ENCODE measurements at regions not wholly inside any gene's neighbourhood (a gene's known extent, or its start where the extent isn't known, plus 50 kb on each side); places are given as distances from the start of the nearest gene placed in this dataset.

GRCh38 chr13:111038887-111039286 is 76.2 kb upstream of the ARHGEF7 start:
- no peak for DNase-seq (ENCODE audit: low spot score)

GRCh38 chr13:111037927-111038326 is 77.2 kb upstream of the ARHGEF7 start:
- no peak for DNase-seq (ENCODE audit: low spot score)

- DNase-seq (ENCODE audit: low spot score) = no peak
Observed at GRCh38 chr13:111036665-111037064, 78.4 kb upstream of the ARHGEF7 start.

GRCh38 chr13:111035861-111036260 is 79.2 kb upstream of the ARHGEF7 start:
- no peak for DNase-seq (ENCODE audit: low spot score)

- DNase-seq (ENCODE audit: low spot score) = peak; percentile 46
Observed at GRCh38 chr13:111034811-111035210, 80.3 kb upstream of the ARHGEF7 start.

- DNase-seq (ENCODE audit: low spot score) = no peak
Observed at GRCh38 chr13:111033172-111034130, 81.7 kb upstream of the ARHGEF7 start.

- peak; percentile 97 for DNase-seq (ENCODE audit: low spot score)
Observed at GRCh38 chr13:111031531-111031961, 83.6 kb upstream of the ARHGEF7 start.

- no peak for DNase-seq (ENCODE audit: low spot score)
Observed at GRCh38 chr13:111029957-111030609, 85.0 kb upstream of the ARHGEF7 start.

GRCh38 chr13:111027458-111028439 is 87.4 kb upstream of the ARHGEF7 start:
- DNase-seq (ENCODE audit: low spot score) = no peak

- no peak for DNase-seq (ENCODE audit: low spot score)
Observed at GRCh38 chr13:111025310-111025709, 89.8 kb upstream of the ARHGEF7 start.

- DNase-seq (ENCODE audit: low spot score) = no peak
Observed at GRCh38 chr13:111022886-111023285, 92.2 kb upstream of the ARHGEF7 start.

- no peak for DNase-seq (ENCODE audit: low spot score)
Observed at GRCh38 chr13:111022241-111022640, 92.9 kb upstream of the ARHGEF7 start.

- no peak for DNase-seq (ENCODE audit: low spot score)
Observed at GRCh38 chr13:111021270-111021669, 93.8 kb upstream of the ARHGEF7 start.

- peak; percentile 43 for DNase-seq (ENCODE audit: low spot score)
Observed at GRCh38 chr13:111020546-111020945, 94.6 kb upstream of the ARHGEF7 start.

- DNase-seq (ENCODE audit: low spot score) = no peak
Observed at GRCh38 chr13:111020021-111020420, 95.1 kb upstream of the ARHGEF7 start.

GRCh38 chr13:111017755-111018459 is 97.2 kb upstream of the ARHGEF7 start:
- DNase-seq (ENCODE audit: low spot score) = peak; percentile 77

GRCh38 chr13:111013196-111013595 is 98.3 kb upstream of the ANKRD10 start:
- DNase-seq (ENCODE audit: low spot score) = no peak

GRCh38 chr13:111011899-111012298 is 97.0 kb upstream of the ANKRD10 start:
- peak; percentile 28 for DNase-seq (ENCODE audit: low spot score)

GRCh38 chr13:111008351-111008750 is 93.5 kb upstream of the ANKRD10 start:
- no peak for DNase-seq (ENCODE audit: low spot score)

- DNase-seq (ENCODE audit: low spot score) = peak; percentile 25
Observed at GRCh38 chr13:111007209-111007608, 92.3 kb upstream of the ANKRD10 start.

GRCh38 chr13:111006506-111007031 is 91.7 kb upstream of the ANKRD10 start:
- peak; percentile 93 for DNase-seq (ENCODE audit: low spot score)
